ENCODE measurements at regions not wholly inside any gene's neighbourhood (a gene's known extent, or its start where the extent isn't known, plus 50 kb on each side); places are given as distances from the start of the nearest gene placed in this dataset.
A peak's percentile ranks its signal among the peaks of the same experiment; 100 is the strongest.
"Not testable (repeated sequence)": the region's sequence is repeated elsewhere in the genome, so short reads cannot be mapped to it uniquely, and the experiment has no call there.

DNA sequence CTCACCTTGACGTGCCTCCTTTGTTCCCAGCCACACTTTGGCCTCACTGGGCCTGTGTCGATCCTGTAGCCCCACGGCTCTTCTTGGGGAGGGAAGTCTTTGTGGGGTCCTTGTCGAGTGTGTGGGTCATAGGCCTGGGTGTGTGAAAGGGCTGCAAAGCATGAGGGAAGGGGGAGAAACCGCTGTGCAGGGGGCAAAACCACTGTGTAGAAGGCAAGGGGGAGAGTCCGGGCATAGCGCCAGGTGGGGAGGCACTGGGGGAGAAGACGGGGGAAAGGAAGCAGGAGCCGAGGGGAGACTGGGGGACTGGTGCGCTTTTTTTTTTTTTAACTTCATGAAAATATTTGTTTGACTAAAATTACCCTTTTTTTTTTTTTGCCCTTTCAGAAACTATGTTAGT, 65.1 kb upstream of the RASD2 start:
- DNase-seq = no peak

GRCh38 chr22:35476341-35476740, 64.3 kb upstream of the RASD2 start:
- no peak for DNase-seq

- DNase-seq = peak; percentile 49
Measured at GRCh38 chr22:35477911-35478582, 62.6 kb upstream of the RASD2 start.

DNA sequence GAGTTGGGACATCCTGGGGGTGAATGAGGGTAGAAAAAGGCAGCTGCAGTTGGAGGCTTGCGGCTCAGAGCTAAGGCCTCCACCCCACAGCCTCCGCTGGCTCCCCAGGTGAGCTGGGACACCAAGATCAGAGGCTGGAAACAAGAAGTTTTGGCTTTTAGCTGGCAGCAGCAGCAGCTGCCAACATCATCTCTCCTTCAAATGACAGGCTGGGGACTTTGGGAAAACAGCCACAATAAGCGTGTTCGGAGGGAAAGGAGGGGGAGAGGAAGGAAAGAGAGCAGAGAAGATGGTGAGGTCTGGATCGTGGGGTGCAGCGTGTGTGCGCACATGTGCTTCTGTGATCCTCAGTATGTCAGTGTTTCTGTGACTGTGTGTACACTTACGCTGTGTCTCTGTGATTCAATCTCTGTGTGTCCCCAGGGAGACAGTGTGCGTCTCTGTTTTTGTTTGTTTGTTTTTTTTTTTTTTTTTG, 62.0 kb upstream of the RASD2 start:
- no peak for DNase-seq

- no peak for DNase-seq
Measured at GRCh38 chr22:35479359-35479758, 61.3 kb upstream of the RASD2 start.

DNA sequence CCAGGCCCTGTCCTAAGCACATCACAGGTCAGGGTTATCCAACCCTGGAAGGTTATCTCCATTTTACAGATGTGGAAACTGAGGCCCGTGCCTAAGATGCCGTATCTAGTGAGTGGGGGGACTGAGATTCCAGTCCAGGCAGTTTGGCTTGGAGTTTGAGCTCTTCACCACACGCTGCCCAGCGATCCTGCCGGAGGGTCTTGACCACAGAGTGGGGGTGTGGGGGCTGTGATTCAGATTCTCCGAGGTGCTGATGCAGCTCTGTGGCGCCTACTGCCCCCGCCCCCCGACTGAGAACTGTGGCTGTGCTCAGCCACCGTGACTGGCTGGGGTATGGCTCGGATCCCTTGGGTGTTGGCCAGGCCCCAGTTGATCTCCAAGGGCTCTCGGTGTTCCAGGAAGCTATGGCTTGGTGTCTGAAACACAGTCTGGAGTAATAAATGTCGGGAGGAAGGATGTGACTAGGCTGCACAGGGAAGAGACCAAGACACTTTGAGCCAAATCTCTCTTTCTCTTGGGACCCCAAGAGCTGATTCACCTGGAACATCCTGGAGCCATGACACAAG, 60.6 kb upstream of the RASD2 start:
- DNase-seq = no peak

- no peak for DNase-seq
Measured at GRCh38 chr22:35480627-35481550, 59.7 kb upstream of the RASD2 start.

- DNase-seq = no peak
Measured at GRCh38 chr22:35482311-35482710, 58.3 kb upstream of the RASD2 start.

DNA sequence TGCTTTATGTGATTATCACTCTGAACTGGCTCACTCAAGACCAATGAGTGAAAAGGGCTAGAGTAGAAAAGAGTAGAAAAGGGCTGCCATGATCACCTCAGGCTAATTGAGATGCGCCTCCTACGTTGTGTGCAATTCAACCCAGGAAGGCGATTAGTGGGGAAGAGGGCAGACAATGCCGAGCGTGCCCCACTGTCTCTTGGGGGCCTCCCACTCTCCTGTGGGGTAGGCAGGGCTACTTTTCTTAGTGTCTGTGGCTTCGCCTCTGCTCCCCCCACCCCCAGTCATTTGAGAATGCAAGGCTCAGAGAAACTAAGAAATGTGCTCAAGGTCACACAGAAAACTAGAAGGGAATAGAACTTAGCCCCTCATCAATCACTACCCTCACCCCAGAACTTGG, 57.7 kb upstream of the RASD2 start:
- no peak for DNase-seq

- DNase-seq = no peak
Measured at GRCh38 chr22:35483730-35484129, 56.9 kb upstream of the RASD2 start.

- DNase-seq = no peak
Measured at GRCh38 chr22:35484651-35485556, 55.7 kb upstream of the RASD2 start.

- DNase-seq = no peak
Measured at GRCh38 chr22:35486116-35486631, 54.5 kb upstream of the RASD2 start.

- DNase-seq = not testable (repeated sequence)
Measured at GRCh38 chr22:35487623-35488022, 53.0 kb upstream of the RASD2 start.

- no peak for DNase-seq
Measured at GRCh38 chr22:35488513-35488912, 52.1 kb upstream of the RASD2 start.

GRCh38 chr22:35489239-35489638, 51.4 kb upstream of the RASD2 start:
- no peak for DNase-seq
